CD4-positive, CD25-positive, alpha-beta regulatory T cell (primary cell): ENCODE measurements at regions not wholly inside any gene's neighbourhood (a gene's known extent, or its start where the extent isn't known, plus 50 kb on each side); places are given as distances from the start of the nearest gene placed in this dataset.

Experiments
- ATAC-seq, 2 donors: fragments of 150-1000 bp; cut with Tn5 transposase; one replicate each; pipeline ENCODE4 v1.10.0; 2021; ENCODE audit warnings: low read depth in 2 of 2, moderate number of reproducible peaks in 2 of 2, moderate library complexity in 1 of 2
- DNase-seq, 3 donors: peaks; one replicate each; pipeline versions ENCODE4 v3.0.0 to v3.0.0-alpha.2; 2012 to 2022; ENCODE audit warnings: mixed read lengths in 1 of 3
- H3K27ac ChIP-seq: one replicate; pipeline ENCODE4 v1.7.0; 2013; ENCODE audit warnings: mild to moderate bottlenecking, low read length; ENCODE audit not compliant: insufficient read depth, poor library complexity, severe bottlenecking
- H3K27me3 ChIP-seq: one replicate; pipeline ENCODE4 v1.7.0; 2013; ENCODE audit warnings: low read length; ENCODE audit not compliant: control insufficient read depth, insufficient read depth
- H3K36me3 ChIP-seq: one replicate; pipeline ENCODE4 v1.7.0; 2013; ENCODE audit warnings: mild to moderate bottlenecking, low read length, moderate library complexity; ENCODE audit not compliant: control insufficient read depth, insufficient read depth
- H3K4me1 ChIP-seq: 2 replicates; pipeline ENCODE4 v1.7.0; 2013; ENCODE audit warnings: mild to moderate bottlenecking, low read length; ENCODE audit not compliant: insufficient read depth, control insufficient read depth, poor library complexity, severe bottlenecking
- H3K4me3 ChIP-seq: one replicate; pipeline ENCODE4 v1.7.0; 2013; ENCODE audit warnings: low read depth, mild to moderate bottlenecking, low read length, moderate library complexity
- H3K9me3 ChIP-seq, 2 experiments: 1 replicate in 1 of 2; 2 replicates in 1 of 2; pipeline ENCODE4 v1.7.0; 2013; ENCODE audit warnings: low read length in 2 of 2, mild to moderate bottlenecking in 1 of 2, moderate library complexity in 1 of 2; ENCODE audit not compliant: control insufficient read depth in 2 of 2
- H3K27ac Mint-ChIP-seq, 3 donors: one replicate each; pipeline ENCODE4 v1.8.0; 2020 to 2022; ENCODE audit warnings: mild to moderate bottlenecking in 3 of 3, mixed read lengths in 3 of 3, moderate library complexity in 2 of 3
- H3K27me3 Mint-ChIP-seq: one replicate; pipeline ENCODE4 v1.8.0; 2022; ENCODE audit warnings: mild to moderate bottlenecking, mixed read lengths
- H3K36me3 Mint-ChIP-seq: one replicate; pipeline ENCODE4 v1.8.0; 2020; ENCODE audit warnings: mixed read lengths
- H3K4me1 Mint-ChIP-seq, 4 donors: one replicate each; pipeline ENCODE4 v1.8.0; 2020 to 2022; ENCODE audit warnings: mixed read lengths in 4 of 4, mild to moderate bottlenecking in 1 of 4
- H3K4me3 Mint-ChIP-seq, 4 donors: one replicate each; pipeline ENCODE4 v1.8.0; 2020 to 2022; ENCODE audit warnings: mild to moderate bottlenecking in 4 of 4, mixed read lengths in 4 of 4, moderate library complexity in 3 of 4
- H3K9me3 Mint-ChIP-seq, 7 donors: one replicate each; pipeline ENCODE4 v1.8.0; 2020 to 2022; ENCODE audit warnings: mixed read lengths in 7 of 7, mild to moderate bottlenecking in 3 of 7, moderate library complexity in 2 of 7

DNA sequence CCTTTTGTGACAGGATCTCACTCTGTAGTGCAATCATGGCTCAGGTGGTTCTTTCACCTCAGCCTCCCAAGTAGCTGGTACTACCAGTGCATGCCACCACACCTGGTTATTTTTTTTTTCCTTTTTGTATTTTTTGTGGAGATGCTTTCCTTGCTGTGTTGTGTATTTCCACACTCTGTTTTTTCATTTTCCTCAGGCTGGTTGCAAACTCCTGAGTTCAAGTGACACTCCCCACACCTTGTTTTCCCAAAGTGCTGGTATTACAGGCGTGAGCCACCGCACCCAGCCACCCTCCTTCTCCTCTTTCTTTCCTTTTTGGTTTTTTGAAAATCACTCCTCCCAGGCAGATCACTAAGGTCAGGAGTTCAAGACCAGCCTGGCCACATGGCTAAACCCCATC lies 65.0 kb downstream of the MYCN start:
- Histone ChIP-seq H3K9me3 (no peaks in the 10 kb centered on the region), H3K27me3 (no peaks in the 10 kb centered on the region), H3K4me1 (no peaks in the 10 kb centered on the region), H3K36me3 (no peaks in the 10 kb centered on the region), H3K4me3 (no peak overlapping the region), H3K27ac (no peak overlapping the region)
- H3K9me3 Mint-ChIP-seq: peaks cover 0 to 1% (median 0%) of the 10 kb centered on the region in 7 donors
- no peak overlapping the region for H3K4me3 Mint-ChIP-seq
- no peak overlapping the region for H3K27ac Mint-ChIP-seq
- no peaks in the 10 kb centered on the region for H3K36me3 Mint-ChIP-seq
- DNase-seq: no peak
- ATAC-seq: no peak
- peaks cover 9% of the 10 kb centered on the region for H3K27me3 Mint-ChIP-seq
- H3K4me1 Mint-ChIP-seq: peaks cover 0 to 2% (median 0%) of the 10 kb centered on the region in 4 donors

- DNase-seq (no peak), ATAC-seq (no peak)
- Histone ChIP-seq H3K9me3 (no peaks in the 10 kb centered on the region), H3K4me1 (no peaks in the 10 kb centered on the region), H3K4me3 (no peak overlapping the region), H3K36me3 (no peaks in the 10 kb centered on the region), H3K27ac (no peak overlapping the region), H3K27me3 (no peaks in the 10 kb centered on the region)
- no peak overlapping the region for H3K4me3 Mint-ChIP-seq
- H3K27me3 Mint-ChIP-seq: peaks cover 10% of the 10 kb centered on the region
- H3K9me3 Mint-ChIP-seq: peaks cover 0 to 4% (median 0%) of the 10 kb centered on the region in 7 donors
- no peaks in the 10 kb centered on the region for H3K36me3 Mint-ChIP-seq
- H3K27ac Mint-ChIP-seq: no peak overlapping the region
- H3K4me1 Mint-ChIP-seq: peaks cover 0 to 2% (median 0%) of the 10 kb centered on the region in 4 donors
Observed at GRCh38 chr2:16003809-16004208, 63.5 kb downstream of the MYCN start.

DNA sequence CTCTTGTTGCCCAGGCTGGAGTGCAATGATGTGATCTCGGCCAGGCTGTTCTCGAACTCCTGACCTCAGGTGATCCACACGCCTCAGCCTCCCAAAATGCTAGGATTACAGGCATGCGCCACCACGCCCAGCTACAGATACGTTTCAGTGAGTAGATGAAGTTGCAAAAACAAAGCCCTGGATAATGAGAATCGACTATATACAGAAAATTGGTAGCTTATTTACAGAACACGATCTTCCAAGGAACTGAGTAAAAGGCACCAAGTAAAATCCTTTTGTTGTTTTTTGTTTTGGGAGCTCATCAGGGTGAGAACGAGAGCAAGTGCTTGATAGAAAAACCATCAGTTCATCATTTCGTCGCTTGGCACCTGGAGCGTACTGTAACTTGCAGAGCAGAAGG lies 62.8 kb downstream of the MYCN start:
- H3K27me3 Mint-ChIP-seq: peaks cover 10% of the 10 kb centered on the region
- no peaks in the 10 kb centered on the region for H3K9me3 ChIP-seq
- H3K27ac Mint-ChIP-seq: peak overlapping the region in 1 of 3 donors; percentile 79
- DNase-seq (no peak), ATAC-seq (no peak)
- H3K9me3 Mint-ChIP-seq: peaks cover 0 to 4% (median 0%) of the 10 kb centered on the region in 7 donors
- H3K4me3 Mint-ChIP-seq: no peak overlapping the region
- no peaks in the 10 kb centered on the region for H3K36me3 Mint-ChIP-seq
- no peak overlapping the region for H3K4me3 ChIP-seq
- H3K27me3 ChIP-seq: no peaks in the 10 kb centered on the region
- peaks cover 0 to 2% (median 0%) of the 10 kb centered on the region in 4 donors for H3K4me1 Mint-ChIP-seq
- H3K4me1 ChIP-seq: no peaks in the 10 kb centered on the region
- H3K27ac ChIP-seq: no peak overlapping the region
- H3K36me3 ChIP-seq: no peaks in the 10 kb centered on the region

GRCh38 chr2:16002575-16002974 lies 62.2 kb downstream of the MYCN start:
- Histone ChIP-seq H3K4me1 (no peaks in the 10 kb centered on the region), H3K27me3 (no peaks in the 10 kb centered on the region), H3K36me3 (no peaks in the 10 kb centered on the region), H3K27ac (no peak overlapping the region), H3K4me3 (no peak overlapping the region), H3K9me3 (no peaks in the 10 kb centered on the region)
- peaks cover 10% of the 10 kb centered on the region for H3K27me3 Mint-ChIP-seq
- H3K9me3 Mint-ChIP-seq: peaks cover 0 to 4% (median 0%) of the 10 kb centered on the region in 7 donors
- peak overlapping the region in 1 of 3 donors; percentile 62 for H3K27ac Mint-ChIP-seq
- peaks cover 0 to 2% (median 0%) of the 10 kb centered on the region in 4 donors for H3K4me1 Mint-ChIP-seq
- H3K36me3 Mint-ChIP-seq: no peaks in the 10 kb centered on the region
- ATAC-seq (no peak), DNase-seq (no peak)
- H3K4me3 Mint-ChIP-seq: no peak overlapping the region

GRCh38 chr2:16002144-16002543 lies 61.8 kb downstream of the MYCN start:
- no peaks in the 10 kb centered on the region for H3K9me3 ChIP-seq
- no peak for DNase-seq
- peaks cover 8% of the 10 kb centered on the region for H3K27me3 Mint-ChIP-seq
- H3K4me3 ChIP-seq: no peak overlapping the region
- H3K36me3 Mint-ChIP-seq: no peaks in the 10 kb centered on the region
- no peaks in the 10 kb centered on the region for H3K4me1 ChIP-seq
- H3K27ac Mint-ChIP-seq: no peak overlapping the region
- peaks cover 0 to 2% (median 0%) of the 10 kb centered on the region in 4 donors for H3K4me1 Mint-ChIP-seq
- no peaks in the 10 kb centered on the region for H3K27me3 ChIP-seq
- H3K4me3 Mint-ChIP-seq: no peak overlapping the region
- H3K9me3 Mint-ChIP-seq: peaks cover 0 to 4% (median 0%) of the 10 kb centered on the region in 7 donors
- no peak overlapping the region for H3K27ac ChIP-seq
- no peak for ATAC-seq
- no peaks in the 10 kb centered on the region for H3K36me3 ChIP-seq

GRCh38 chr2:16000642-16001041 lies 60.3 kb downstream of the MYCN start:
- DNase-seq: no peak
- Mint-ChIP-seq H3K27ac (no peak overlapping the region), H3K36me3 (no peaks in the 10 kb centered on the region), H3K4me1 (no peaks in the 10 kb centered on the region), H3K9me3 (peaks cover 0 to 4% (median 0%) of the 10 kb centered on the region in 7 donors), H3K4me3 (no peak overlapping the region), H3K27me3 (peaks cover 6% of the 10 kb centered on the region)
- no peak for ATAC-seq
- Histone ChIP-seq H3K9me3 (no peaks in the 10 kb centered on the region), H3K36me3 (no peaks in the 10 kb centered on the region), H3K4me3 (no peak overlapping the region), H3K27ac (no peak overlapping the region), H3K27me3 (no peaks in the 10 kb centered on the region), H3K4me1 (no peaks in the 10 kb centered on the region)

- peaks cover 8% of the 10 kb centered on the region for H3K27me3 Mint-ChIP-seq
- no peak overlapping the region for H3K4me3 ChIP-seq
- no peak overlapping the region for H3K27ac Mint-ChIP-seq
- ATAC-seq: no peak
- H3K27me3 ChIP-seq: no peaks in the 10 kb centered on the region
- peaks cover 0 to 4% (median 0%) of the 10 kb centered on the region in 7 donors for H3K9me3 Mint-ChIP-seq
- H3K4me1 ChIP-seq: no peaks in the 10 kb centered on the region
- H3K27ac ChIP-seq: no peak overlapping the region
- no peaks in the 10 kb centered on the region for H3K36me3 Mint-ChIP-seq
- no peaks in the 10 kb centered on the region for H3K9me3 ChIP-seq
- DNase-seq: no peak
- H3K4me1 Mint-ChIP-seq: no peaks in the 10 kb centered on the region
- H3K4me3 Mint-ChIP-seq: no peak overlapping the region
- no peaks in the 10 kb centered on the region for H3K36me3 ChIP-seq
Observed at GRCh38 chr2:15999596-16000469, 59.5 kb downstream of the MYCN start.
